ENCODE measurements at regions not wholly inside any gene's neighbourhood (a gene's known extent, or its start where the extent isn't known, plus 50 kb on each side); places are given as distances from the start of the nearest gene placed in this dataset.

DNA sequence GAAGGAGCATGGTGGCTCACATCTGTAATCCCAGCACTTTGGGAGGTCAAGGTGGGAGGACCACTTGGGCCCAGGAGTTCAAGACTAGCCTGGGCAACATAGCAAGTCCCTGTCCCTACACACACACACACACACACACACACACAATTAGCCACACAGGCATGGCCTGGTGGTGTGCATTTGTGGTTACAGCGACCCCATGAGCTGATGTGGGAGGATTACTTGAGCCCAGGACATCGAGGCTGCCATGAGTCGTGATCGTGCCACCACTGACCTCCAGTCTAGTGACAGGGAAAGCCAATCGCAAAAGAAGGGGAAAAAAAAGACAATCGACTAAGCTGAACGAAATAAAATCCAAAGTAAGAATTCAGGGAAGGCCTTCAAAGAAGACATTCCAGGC lies 67.9 kb downstream of the TBX3 start:
- Histone ChIP-seq H2AFZ (no peak overlapping the region), H3K27ac (no peak overlapping the region), H3K4me1 (no peaks in the 10 kb centered on the region), H3K79me2 (no peaks in the 10 kb centered on the region), H3K4me2 (ENCODE audit: low read length) (no peak overlapping the region), H3K36me3 (ENCODE audit: control insufficient read depth, insufficient read depth, low read length) (no peaks in the 10 kb centered on the region), H3K9ac (no peak overlapping the region), H3K4me3 (ENCODE audit: low read depth, low read length) (no peak overlapping the region), H3K9me3 (ENCODE audit: control insufficient read depth, low read length) (no peaks in the 10 kb centered on the region), H3K27me3 (ENCODE audit: control insufficient read depth, insufficient read depth, low read length) (no peaks in the 10 kb centered on the region)
- TF ChIP-seq CTCF (IDR thresholded peaks at IDR 0.05) = no peak

- no peak overlapping the region for H3K9ac ChIP-seq
- H3K4me3 ChIP-seq (ENCODE audit: low read depth, low read length) = no peak overlapping the region
- H3K27me3 ChIP-seq (ENCODE audit: control insufficient read depth, insufficient read depth, low read length) = no peaks in the 10 kb centered on the region
- H3K4me2 ChIP-seq (ENCODE audit: low read length) = no peak overlapping the region
- no peak for TF ChIP-seq CTCF (IDR thresholded peaks at IDR 0.05)
- H3K27ac ChIP-seq = no peak overlapping the region
- no peaks in the 10 kb centered on the region for H3K79me2 ChIP-seq
- no peaks in the 10 kb centered on the region for H3K9me3 ChIP-seq (ENCODE audit: control insufficient read depth, low read length)
- no peaks in the 10 kb centered on the region for H3K36me3 ChIP-seq (ENCODE audit: control insufficient read depth, insufficient read depth, low read length)
- no peaks in the 10 kb centered on the region for H3K4me1 ChIP-seq
- H2AFZ ChIP-seq = no peak overlapping the region
These were observed 69.9 kb downstream of the TBX3 start for GRCh38 chr12:114614040-114614439.

DNA sequence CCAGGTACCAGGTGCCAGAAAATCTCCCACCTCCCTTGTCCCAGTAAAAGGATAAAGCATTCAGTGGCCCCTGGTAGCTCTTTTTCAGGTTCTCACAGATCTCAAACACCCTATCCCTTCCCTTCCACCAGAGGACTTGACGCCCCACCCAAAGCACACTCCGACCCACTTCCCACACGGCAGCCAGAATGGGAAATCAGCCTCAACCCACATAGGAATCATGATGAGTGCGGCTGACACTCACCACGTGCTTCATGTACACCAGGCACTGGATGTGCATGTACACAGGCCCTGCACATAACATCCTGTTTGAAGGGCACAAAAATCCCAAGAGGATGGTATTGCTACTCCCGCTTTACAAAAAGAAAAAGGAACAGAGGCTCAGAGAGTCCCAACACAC lies 71.9 kb downstream of the TBX3 start:
- Histone ChIP-seq H3K4me3 (ENCODE audit: low read depth, low read length) (no peak overlapping the region), H3K79me2 (no peaks in the 10 kb centered on the region), H3K4me1 (no peaks in the 10 kb centered on the region), H3K27me3 (ENCODE audit: control insufficient read depth, insufficient read depth, low read length) (no peaks in the 10 kb centered on the region), H2AFZ (no peak overlapping the region), H3K27ac (no peak overlapping the region), H3K9me3 (ENCODE audit: control insufficient read depth, low read length) (no peaks in the 10 kb centered on the region), H3K9ac (no peak overlapping the region), H3K4me2 (ENCODE audit: low read length) (no peak overlapping the region), H3K36me3 (ENCODE audit: control insufficient read depth, insufficient read depth, low read length) (no peaks in the 10 kb centered on the region)
- TF ChIP-seq CTCF (IDR thresholded peaks at IDR 0.05) = no peak

DNA sequence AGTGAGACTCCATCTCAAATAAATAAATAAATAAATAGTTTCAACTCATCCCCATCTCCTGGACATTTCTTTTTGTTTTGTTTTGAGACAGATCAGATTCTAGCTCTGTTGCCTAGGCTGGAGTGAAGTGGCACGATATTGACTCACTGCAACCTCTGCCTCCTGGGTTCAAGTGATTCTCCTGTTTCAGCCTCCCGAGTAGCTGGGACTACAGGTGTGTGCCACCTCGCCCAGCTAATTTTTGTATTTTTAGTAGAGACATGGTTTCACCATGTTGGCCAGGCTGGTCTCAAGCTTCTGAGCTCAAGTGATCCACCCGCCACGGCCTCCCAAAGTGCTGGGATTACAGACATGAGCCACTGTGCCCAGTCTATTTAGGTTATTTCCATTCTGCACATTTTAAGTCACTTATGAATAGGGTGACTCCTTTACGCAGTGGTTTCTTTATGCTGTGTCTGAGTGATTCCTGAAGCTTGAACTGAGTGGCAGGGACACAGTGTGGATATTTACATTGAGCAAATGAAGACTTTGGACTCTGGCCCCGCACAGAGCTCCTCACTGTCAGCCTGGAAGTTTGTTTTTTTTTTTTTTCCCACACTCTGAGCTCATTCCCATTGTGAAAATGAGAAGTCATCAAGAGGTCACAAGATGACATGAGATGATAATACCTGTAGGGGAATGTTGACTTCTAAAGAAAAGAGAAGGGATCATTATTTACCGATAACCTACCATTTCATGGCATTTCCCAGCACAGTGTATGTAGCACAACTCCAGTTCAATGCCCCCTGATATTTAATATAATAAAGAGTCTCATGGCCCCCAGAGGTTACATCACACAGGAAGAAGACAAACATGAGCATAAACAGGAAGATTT lies 72.6 kb downstream of the TBX3 start:
- H3K4me2 ChIP-seq (ENCODE audit: low read length) = no peak overlapping the region
- H3K9ac ChIP-seq = no peak overlapping the region
- H3K27ac ChIP-seq = no peak overlapping the region
- no peak overlapping the region for H2AFZ ChIP-seq
- no peaks in the 10 kb centered on the region for H3K4me1 ChIP-seq
- no peak for TF ChIP-seq CTCF (IDR thresholded peaks at IDR 0.05)
- no peaks in the 10 kb centered on the region for H3K36me3 ChIP-seq (ENCODE audit: control insufficient read depth, insufficient read depth, low read length)
- no peaks in the 10 kb centered on the region for H3K27me3 ChIP-seq (ENCODE audit: control insufficient read depth, insufficient read depth, low read length)
- H3K9me3 ChIP-seq (ENCODE audit: control insufficient read depth, low read length) = no peaks in the 10 kb centered on the region
- H3K4me3 ChIP-seq (ENCODE audit: low read depth, low read length) = no peak overlapping the region
- H3K79me2 ChIP-seq = no peaks in the 10 kb centered on the region

DNA sequence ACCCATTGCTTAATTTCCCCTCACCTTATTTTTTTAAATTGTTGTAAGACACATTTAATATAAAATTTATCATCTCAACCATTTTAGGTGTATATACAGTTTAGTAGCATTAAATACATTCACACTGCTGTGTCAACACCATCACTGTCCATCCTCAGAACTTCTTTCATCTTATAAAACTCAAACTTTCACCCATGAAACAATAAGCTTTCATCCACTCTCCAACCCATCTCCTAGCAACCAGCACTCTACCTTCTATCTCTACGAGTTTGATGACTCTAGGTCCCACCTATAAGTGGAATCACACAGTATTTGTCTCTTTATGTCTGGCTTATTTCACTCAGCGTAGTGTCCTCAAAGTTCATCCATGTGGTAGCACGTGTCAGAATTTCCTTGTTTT lies 75.5 kb downstream of the TBX3 start:
- no peak overlapping the region for H2AFZ ChIP-seq
- no peaks in the 10 kb centered on the region for H3K79me2 ChIP-seq
- H3K27ac ChIP-seq = no peak overlapping the region
- no peaks in the 10 kb centered on the region for H3K27me3 ChIP-seq (ENCODE audit: control insufficient read depth, insufficient read depth, low read length)
- no peak overlapping the region for H3K9ac ChIP-seq
- H3K4me3 ChIP-seq (ENCODE audit: low read depth, low read length) = no peak overlapping the region
- H3K9me3 ChIP-seq (ENCODE audit: control insufficient read depth, low read length) = no peaks in the 10 kb centered on the region
- H3K4me1 ChIP-seq = no peaks in the 10 kb centered on the region
- TF ChIP-seq CTCF (IDR thresholded peaks at IDR 0.05) = no peak
- H3K4me2 ChIP-seq (ENCODE audit: low read length) = no peak overlapping the region
- no peaks in the 10 kb centered on the region for H3K36me3 ChIP-seq (ENCODE audit: control insufficient read depth, insufficient read depth, low read length)
